ENCODE measurements at regions not wholly inside any gene's neighbourhood (a gene's known extent, or its start where the extent isn't known, plus 50 kb on each side); places are given as distances from the start of the nearest gene placed in this dataset.

DNA sequence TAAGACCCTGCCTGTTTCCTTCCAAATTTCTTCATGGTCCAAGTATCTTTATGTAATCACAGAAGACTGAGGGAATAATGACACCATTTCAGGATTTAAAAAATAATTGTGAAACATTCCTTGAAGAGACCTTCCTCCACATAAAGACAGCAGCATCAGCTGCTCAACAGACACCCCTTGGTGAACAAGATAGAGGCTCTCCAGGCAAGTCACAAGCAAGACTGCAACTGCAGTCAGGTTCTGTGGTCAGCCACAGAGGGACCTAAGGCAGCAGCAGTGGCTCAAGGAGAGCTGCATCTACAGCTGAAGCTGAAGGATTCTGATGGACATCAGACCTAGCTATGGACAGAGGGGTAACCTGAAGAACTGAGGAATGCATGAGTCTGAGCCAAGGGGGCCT, 97.2 kb upstream of the C3orf80 start:
- DNase-seq (ENCODE audit: low read depth) = no peak
- TF ChIP-seq, protein P1, sequence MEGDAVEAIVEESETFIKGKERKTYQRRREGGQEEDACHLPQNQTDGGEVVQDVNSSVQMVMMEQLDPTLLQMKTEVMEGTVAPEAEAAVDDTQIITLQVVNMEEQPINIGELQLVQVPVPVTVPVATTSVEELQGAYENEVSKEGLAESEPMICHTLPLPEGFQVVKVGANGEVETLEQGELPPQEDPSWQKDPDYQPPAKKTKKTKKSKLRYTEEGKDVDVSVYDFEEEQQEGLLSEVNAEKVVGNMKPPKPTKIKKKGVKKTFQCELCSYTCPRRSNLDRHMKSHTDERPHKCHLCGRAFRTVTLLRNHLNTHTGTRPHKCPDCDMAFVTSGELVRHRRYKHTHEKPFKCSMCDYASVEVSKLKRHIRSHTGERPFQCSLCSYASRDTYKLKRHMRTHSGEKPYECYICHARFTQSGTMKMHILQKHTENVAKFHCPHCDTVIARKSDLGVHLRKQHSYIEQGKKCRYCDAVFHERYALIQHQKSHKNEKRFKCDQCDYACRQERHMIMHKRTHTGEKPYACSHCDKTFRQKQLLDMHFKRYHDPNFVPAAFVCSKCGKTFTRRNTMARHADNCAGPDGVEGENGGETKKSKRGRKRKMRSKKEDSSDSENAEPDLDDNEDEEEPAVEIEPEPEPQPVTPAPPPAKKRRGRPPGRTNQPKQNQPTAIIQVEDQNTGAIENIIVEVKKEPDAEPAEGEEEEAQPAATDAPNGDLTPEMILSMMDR (IDR thresholded peaks at IDR 0.05; ENCODE audit: low read length, missing control alignments) = no peak
- no peak overlapping the region for H3K4me3 ChIP-seq (replicated peaks; ENCODE audit: low read depth, low read length)

DNA sequence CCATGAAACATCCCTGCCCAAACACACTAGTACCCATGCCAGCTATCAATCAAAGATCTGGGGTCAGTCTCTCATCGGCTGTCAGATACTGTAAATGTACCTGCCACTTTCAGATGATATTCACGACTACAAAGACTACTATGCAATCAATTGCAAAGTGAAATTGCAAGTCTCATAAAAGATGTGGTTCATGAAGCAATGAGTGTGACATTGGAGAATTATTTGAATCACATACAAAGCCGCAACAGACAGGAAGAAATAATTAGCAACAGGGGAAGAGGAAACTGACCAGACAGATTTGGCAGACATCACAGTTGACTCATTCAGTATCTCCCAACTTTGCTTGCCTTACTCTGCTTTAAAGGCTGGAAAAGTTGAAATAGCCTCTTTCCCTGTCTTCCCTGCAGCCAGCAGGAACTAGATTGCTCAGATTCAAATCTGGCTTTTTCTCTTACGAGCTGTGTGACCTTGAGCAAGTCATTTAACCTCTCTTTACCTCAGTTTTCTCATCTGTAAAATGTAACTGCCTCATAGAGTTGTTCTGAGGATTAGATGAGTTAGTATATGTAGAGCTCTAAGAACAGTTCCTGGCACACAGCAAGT, 95.7 kb upstream of the C3orf80 start:
- TF ChIP-seq, protein P1 (IDR thresholded peaks at IDR 0.05; ENCODE audit: low read length, missing control alignments) = no peak
- no peak overlapping the region for H3K4me3 ChIP-seq (replicated peaks; ENCODE audit: low read depth, low read length)
- peak; percentile 95 for DNase-seq (ENCODE audit: low read depth)

DNA sequence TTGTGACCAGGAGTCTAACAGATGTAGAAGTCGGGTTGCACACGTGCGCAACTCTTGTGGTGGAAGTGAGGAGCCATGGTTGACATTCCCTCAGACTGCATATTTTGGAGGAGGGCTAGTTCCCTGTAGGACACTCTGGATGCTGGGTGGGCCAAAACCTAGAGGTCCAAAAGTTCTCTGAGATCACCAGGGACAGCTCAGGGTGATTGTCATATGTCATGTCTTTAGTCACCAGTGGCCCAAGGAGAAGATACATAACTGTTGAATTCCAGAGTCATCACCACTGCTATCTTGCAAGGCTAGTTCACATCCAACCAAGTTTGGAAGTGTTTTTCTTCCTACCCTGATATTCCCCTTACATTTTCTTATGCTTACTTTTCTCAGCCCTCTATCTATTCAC, 95.2 kb upstream of the C3orf80 start:
- DNase-seq (ENCODE audit: low read depth) = no peak
- TF ChIP-seq, protein P1 (IDR thresholded peaks at IDR 0.05; ENCODE audit: low read length, missing control alignments) = no peak
- no peak overlapping the region for H3K4me3 ChIP-seq (replicated peaks; ENCODE audit: low read depth, low read length)

DNA sequence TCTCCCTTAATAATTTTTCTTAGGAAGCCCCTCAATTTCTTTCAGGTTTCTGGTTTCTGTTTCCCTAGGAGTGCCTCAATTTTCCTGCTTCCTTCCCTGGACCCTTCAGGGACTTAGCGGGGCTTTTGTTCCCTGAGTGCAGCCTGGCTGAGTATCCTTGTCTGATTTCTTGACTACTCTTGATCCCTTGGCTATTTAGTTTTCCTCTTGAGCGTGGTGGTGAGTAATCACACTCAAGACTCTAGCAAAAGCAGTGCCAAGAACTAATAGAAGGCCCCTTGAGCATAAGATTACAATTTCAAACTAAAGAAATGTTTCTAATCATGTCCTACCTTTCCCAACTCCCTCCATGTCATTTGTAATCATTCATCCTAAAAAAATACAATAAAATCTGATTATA, 94.3 kb upstream of the C3orf80 start:
- DNase-seq (ENCODE audit: low read depth) = peak; percentile 58
- TF ChIP-seq, protein P1 (IDR thresholded peaks at IDR 0.05; ENCODE audit: low read length, missing control alignments) = no peak
- no peak overlapping the region for H3K4me3 ChIP-seq (replicated peaks; ENCODE audit: low read depth, low read length)

DNA sequence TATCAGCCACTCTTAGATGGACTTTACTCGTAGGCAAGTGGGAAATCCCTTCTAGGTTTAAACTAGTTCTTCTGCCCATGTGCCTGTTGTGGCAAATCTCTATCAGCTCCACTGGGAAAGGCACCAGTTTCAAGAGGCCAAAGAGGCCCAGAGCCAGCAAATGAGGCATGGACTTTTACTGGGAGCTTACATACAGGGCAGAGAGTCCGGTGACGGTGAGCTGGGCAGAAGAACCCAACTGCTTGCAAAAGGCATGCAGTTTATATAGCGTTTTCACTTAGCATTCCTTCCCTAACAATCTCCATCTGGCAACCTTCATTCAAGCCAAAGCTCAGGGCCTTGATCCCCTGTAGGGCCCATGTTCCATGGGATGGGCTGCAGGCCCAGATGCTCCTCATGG, 93.0 kb upstream of the C3orf80 start:
- no peak for DNase-seq (ENCODE audit: low read depth)
- TF ChIP-seq, protein P1 (IDR thresholded peaks at IDR 0.05; ENCODE audit: low read length, missing control alignments) = no peak
- H3K4me3 ChIP-seq (replicated peaks; ENCODE audit: low read depth, low read length) = no peak overlapping the region

DNA sequence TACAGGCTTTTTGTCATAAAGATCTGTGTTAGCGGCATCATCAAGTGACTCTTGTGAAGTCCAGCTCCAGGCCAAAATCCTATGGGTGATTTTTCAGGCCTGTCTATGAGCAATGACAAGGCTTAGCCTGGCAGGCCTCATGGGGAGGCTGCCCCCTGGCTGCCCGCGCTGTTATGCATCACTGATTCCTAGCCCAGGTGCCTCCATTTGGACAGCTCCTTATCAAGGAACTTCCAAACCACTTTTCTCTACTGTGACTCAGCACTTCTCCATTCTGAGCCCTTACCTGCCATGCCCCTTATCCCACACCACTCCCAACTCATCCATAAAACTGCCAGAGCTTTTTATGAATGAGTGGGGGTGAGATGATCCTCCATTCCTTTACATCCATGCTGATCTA, 91.5 kb upstream of the C3orf80 start:
- no peak overlapping the region for H3K4me3 ChIP-seq (replicated peaks; ENCODE audit: low read depth, low read length)
- TF ChIP-seq, protein P1 (IDR thresholded peaks at IDR 0.05; ENCODE audit: low read length, missing control alignments) = peak; percentile 28
- peak; percentile 16 for DNase-seq (ENCODE audit: low read depth)

DNA sequence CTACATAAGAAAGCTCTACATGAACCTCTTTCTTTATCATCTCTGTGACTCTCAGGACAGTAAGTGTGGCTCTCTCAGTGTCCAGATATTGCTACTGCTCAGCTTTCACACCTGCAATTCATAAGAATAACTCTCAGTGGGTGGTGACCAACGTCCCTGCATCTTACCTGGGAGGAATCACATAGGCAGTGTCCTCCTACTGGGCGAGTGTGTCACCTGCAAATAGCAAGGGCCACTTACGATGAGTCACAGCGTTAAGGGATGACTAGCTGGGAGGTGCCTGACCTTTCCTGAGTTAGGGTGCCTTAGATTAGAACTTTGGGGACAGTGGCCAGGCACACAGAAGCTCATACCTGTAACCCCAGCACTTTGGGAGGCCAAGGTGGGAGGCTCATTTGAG, 90.8 kb upstream of the C3orf80 start:
- DNase-seq (ENCODE audit: low read depth) = no peak
- TF ChIP-seq, protein P1 (IDR thresholded peaks at IDR 0.05; ENCODE audit: low read length, missing control alignments) = no peak

More for the DNA sequence above, 90.8 kb upstream of the C3orf80 start:
- H3K4me3 ChIP-seq (replicated peaks; ENCODE audit: low read depth, low read length) = no peak overlapping the region
